SU-DHL-6 (cell line): ENCODE measurements at regions not wholly inside any gene's neighbourhood (a gene's known extent, or its start where the extent isn't known, plus 50 kb on each side); places are given as distances from the start of the nearest gene placed in this dataset.

Source experiments
- CTCF ChIP-seq: fragments of 200-600 bp; sonication (generic); IDR thresholded peaks from one replicate; pipeline ENCODE4 v1.5.1; 2017; ENCODE audit warnings: antibody characterized with exemption, mild to moderate bottlenecking, low read length, moderate library complexity; ENCODE audit not compliant: insufficient read depth, poor library complexity, severe bottlenecking
- EZH2phosphoT487 ChIP-seq: fragments of 200-600 bp; sonication (generic), shearing (Covaris generic); conservative IDR thresholded peaks from 2 replicates; pipeline ENCODE4 v1.6.1; 2018; ENCODE audit warnings: mild to moderate bottlenecking, antibody characterized with exemption, low read length, moderate library complexity, mixed read lengths

- TF ChIP-seq CTCF = no peak
- TF ChIP-seq EZH2phosphoT487 = no peak
These were observed 102.3 kb upstream of the ABCC4 start for GRCh38 chr13:95403349-95404140.
